Neural progenitor cell (in vitro differentiated cells): ENCODE measurements at regions not wholly inside any gene's neighbourhood (a gene's known extent, or its start where the extent isn't known, plus 50 kb on each side); places are given as distances from the start of the nearest gene placed in this dataset.

Source experiments
- DNase-seq: peaks from one replicate; pipeline ENCODE4 v3.0.0-alpha.2; 2016; ENCODE audit warnings: low spot score
- H2AFZ ChIP-seq: fragments of 200-600 bp; sonication (generic); replicated peaks from 2 replicates; pipeline ENCODE4 v1.6.1; 2016; ENCODE audit warnings: antibody characterized with exemption
- H3F3A ChIP-seq: fragments of 200-600 bp; sonication (generic); 2 replicates; pipeline ENCODE4 v1.6.1; 2016; ENCODE audit warnings: antibody characterized with exemption, low read depth
- H3K27ac ChIP-seq: fragments of 200-600 bp; sonication (generic); 2 replicates; pipeline ENCODE4 v1.5.1; 2016; ENCODE audit warnings: mild to moderate bottlenecking
- H3K27me3 ChIP-seq: fragments of 200-600 bp; sonication (generic); 2 replicates; pipeline ENCODE4 v1.6.1; 2016; ENCODE audit warnings: mild to moderate bottlenecking, moderate library complexity
- H3K36me3 ChIP-seq: fragments of 200-600 bp; sonication (generic); 2 replicates; pipeline ENCODE4 v1.5.1; 2016
- H3K4me1 ChIP-seq: fragments of 200-600 bp; sonication (generic); 2 replicates; pipeline ENCODE4 v1.6.1; 2016; ENCODE audit warnings: mixed run types
- H3K4me2 ChIP-seq: fragments of 200-600 bp; sonication (generic); 2 replicates; pipeline ENCODE4 v1.6.1; 2016
- H3K4me3 ChIP-seq: fragments of 200-600 bp; sonication (generic); 2 replicates; pipeline ENCODE4 v1.5.1; 2016
- H3K79me2 ChIP-seq: fragments of 200-600 bp; sonication (generic); 2 replicates; pipeline ENCODE4 v1.6.1; 2016; ENCODE audit warnings: low read depth
- H3K9ac ChIP-seq: fragments of 200-600 bp; sonication (generic); 2 replicates; pipeline ENCODE4 v1.6.1; 2016
- H3K9me3 ChIP-seq: fragments of 200-600 bp; sonication (generic); 2 replicates; pipeline ENCODE4 v1.5.1; 2016; ENCODE audit warnings: low read depth
- H4K20me1 ChIP-seq: fragments of 200-600 bp; sonication (generic); 2 replicates; pipeline ENCODE4 v1.6.1; 2016; ENCODE audit warnings: low read depth
- H3K27ac Mint-ChIP-seq: 3 replicates; pipeline ENCODE4 v1.8.0; 2021; ENCODE audit warnings: mixed read lengths
- H3K27me3 Mint-ChIP-seq: 2 replicates; pipeline ENCODE4 v1.8.0; 2022; ENCODE audit warnings: low read depth, mild to moderate bottlenecking, inconsistent platforms, moderate library complexity, mixed read lengths; ENCODE audit not compliant: insufficient read depth
- H3K36me3 Mint-ChIP-seq: 3 replicates; pipeline ENCODE4 v1.8.0; 2021; ENCODE audit warnings: mixed read lengths
- H3K4me1 Mint-ChIP-seq: 3 replicates; pipeline ENCODE4 v1.8.0; 2021; ENCODE audit warnings: mixed read lengths
- H3K4me3 Mint-ChIP-seq: 3 replicates; pipeline ENCODE4 v1.8.0; 2021; ENCODE audit warnings: mild to moderate bottlenecking, moderate library complexity, mixed read lengths
- H3K9me3 Mint-ChIP-seq: 3 replicates; pipeline ENCODE4 v1.8.0; 2020; ENCODE audit warnings: mixed read lengths
- EZH2 ChIP-seq: fragments of 200-600 bp; sonication (generic); IDR thresholded peaks from 2 replicates; pipeline ENCODE4 v1.6.1; 2017; ENCODE audit warnings: antibody characterized with exemption, mild to moderate bottlenecking, moderate library complexity
- EZH2phosphoT487 ChIP-seq: fragments of 200-600 bp; sonication (generic); IDR thresholded peaks from 2 replicates; pipeline ENCODE4 v1.6.1; 2017; ENCODE audit warnings: antibody characterized with exemption
- TF ChIP-seq, protein P1 (sequence below): fragments of 200-600 bp; sonication (generic); IDR thresholded peaks from 2 replicates; pipeline ENCODE4 v1.5.1; 2017; ENCODE audit warnings: antibody characterized with exemption, mild to moderate bottlenecking

DNA sequence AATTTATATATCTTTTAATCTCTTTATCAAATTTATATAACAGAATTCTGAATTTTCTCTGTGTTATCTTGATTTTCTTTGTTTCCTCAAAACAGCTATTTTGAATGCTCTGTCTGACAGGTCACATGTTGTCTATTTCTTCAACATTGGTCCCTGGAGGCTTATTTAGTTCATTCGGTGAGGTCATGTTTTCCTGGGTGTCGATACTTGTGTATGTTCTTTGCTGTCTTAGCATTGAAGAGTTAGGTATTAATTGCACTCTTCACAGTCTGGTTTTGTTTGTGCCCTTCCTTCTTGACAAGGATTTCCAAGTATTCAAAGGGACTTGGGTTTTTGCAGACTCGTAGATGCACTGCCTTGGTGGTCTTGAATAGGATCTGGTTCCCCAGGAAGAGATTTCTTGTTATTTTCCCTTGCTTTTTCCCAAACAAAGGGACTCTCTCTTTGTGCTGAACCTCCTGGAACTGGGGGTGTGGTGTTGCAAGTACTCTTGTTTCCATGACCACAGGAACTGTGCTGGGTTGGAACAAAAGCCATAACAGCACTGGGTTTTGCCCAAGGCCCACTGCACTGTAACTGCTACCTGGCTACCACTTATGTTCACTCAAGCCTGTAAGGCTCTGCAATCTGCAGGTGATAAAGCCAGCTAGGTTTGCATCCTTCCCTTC lies 1483.0 kb downstream of the CDH8 start:
- Histone ChIP-seq H3K4me1 (peaks cover 14% of the 10 kb centered on the region), H4K20me1 (no peaks in the 10 kb centered on the region), H3K27me3 (no peaks in the 10 kb centered on the region), H3K36me3 (no peaks in the 10 kb centered on the region), H3K4me3 (no peak overlapping the region), H3K79me2 (no peaks in the 10 kb centered on the region), H3K4me2 (peak overlapping the region; percentile 56), H3K9me3 (no peaks in the 10 kb centered on the region), H3K27ac (no peak overlapping the region), H3F3A (peaks cover 5% of the 10 kb centered on the region), H3K9ac (no peak overlapping the region), H2AFZ (no peak overlapping the region)
- H3K27ac Mint-ChIP-seq: no peak overlapping the region
- DNase-seq: peak; percentile 77
- no peak for TF ChIP-seq EZH2phosphoT487
- TF ChIP-seq, protein P1, sequence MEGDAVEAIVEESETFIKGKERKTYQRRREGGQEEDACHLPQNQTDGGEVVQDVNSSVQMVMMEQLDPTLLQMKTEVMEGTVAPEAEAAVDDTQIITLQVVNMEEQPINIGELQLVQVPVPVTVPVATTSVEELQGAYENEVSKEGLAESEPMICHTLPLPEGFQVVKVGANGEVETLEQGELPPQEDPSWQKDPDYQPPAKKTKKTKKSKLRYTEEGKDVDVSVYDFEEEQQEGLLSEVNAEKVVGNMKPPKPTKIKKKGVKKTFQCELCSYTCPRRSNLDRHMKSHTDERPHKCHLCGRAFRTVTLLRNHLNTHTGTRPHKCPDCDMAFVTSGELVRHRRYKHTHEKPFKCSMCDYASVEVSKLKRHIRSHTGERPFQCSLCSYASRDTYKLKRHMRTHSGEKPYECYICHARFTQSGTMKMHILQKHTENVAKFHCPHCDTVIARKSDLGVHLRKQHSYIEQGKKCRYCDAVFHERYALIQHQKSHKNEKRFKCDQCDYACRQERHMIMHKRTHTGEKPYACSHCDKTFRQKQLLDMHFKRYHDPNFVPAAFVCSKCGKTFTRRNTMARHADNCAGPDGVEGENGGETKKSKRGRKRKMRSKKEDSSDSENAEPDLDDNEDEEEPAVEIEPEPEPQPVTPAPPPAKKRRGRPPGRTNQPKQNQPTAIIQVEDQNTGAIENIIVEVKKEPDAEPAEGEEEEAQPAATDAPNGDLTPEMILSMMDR: no peak
- no peak for TF ChIP-seq EZH2
- H3K9me3 Mint-ChIP-seq: peaks cover 2% of the 10 kb centered on the region
- H3K4me3 Mint-ChIP-seq: no peak overlapping the region
- H3K36me3 Mint-ChIP-seq: no peaks in the 10 kb centered on the region
- H3K27me3 Mint-ChIP-seq: no peaks in the 10 kb centered on the region
- H3K4me1 Mint-ChIP-seq: peaks cover 10% of the 10 kb centered on the region

DNA sequence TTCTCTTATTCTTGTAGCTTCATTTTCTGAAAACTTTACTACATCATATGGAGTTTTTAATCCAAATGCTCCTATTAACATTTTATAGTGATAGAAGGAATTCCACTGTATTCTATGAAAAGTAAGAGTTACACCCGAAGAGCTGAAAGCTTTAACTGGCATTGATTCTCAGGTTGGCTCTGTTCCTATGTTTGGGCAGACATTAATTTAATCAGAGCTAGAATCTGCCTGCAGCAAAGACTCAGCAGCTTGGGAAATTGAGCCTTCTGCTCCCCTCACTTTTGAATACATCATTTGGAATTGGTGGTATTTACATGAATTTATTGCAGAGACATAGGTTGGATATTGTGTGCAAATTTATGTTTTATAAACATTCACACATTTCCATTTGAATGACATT lies 1494.7 kb downstream of the CDH8 start:
- TF ChIP-seq, protein P1: no peak
- TF ChIP-seq EZH2: no peak
- no peak for TF ChIP-seq EZH2phosphoT487
- Histone ChIP-seq H2AFZ (no peak overlapping the region), H3K27ac (no peak overlapping the region), H4K20me1 (no peaks in the 10 kb centered on the region), H3K4me2 (no peak overlapping the region), H3K36me3 (no peaks in the 10 kb centered on the region), H3K9me3 (no peaks in the 10 kb centered on the region), H3K4me1 (no peaks in the 10 kb centered on the region), H3K4me3 (no peak overlapping the region), H3K79me2 (no peaks in the 10 kb centered on the region), H3K9ac (no peak overlapping the region), H3K27me3 (no peaks in the 10 kb centered on the region), H3F3A (no peaks in the 10 kb centered on the region)
- peaks cover 2% of the 10 kb centered on the region for H3K27me3 Mint-ChIP-seq
- peaks cover 6% of the 10 kb centered on the region for H3K9me3 Mint-ChIP-seq
- no peaks in the 10 kb centered on the region for H3K36me3 Mint-ChIP-seq
- H3K27ac Mint-ChIP-seq: no peak overlapping the region
- DNase-seq: no peak
- no peaks in the 10 kb centered on the region for H3K4me1 Mint-ChIP-seq
- H3K4me3 Mint-ChIP-seq: no peak overlapping the region

DNA sequence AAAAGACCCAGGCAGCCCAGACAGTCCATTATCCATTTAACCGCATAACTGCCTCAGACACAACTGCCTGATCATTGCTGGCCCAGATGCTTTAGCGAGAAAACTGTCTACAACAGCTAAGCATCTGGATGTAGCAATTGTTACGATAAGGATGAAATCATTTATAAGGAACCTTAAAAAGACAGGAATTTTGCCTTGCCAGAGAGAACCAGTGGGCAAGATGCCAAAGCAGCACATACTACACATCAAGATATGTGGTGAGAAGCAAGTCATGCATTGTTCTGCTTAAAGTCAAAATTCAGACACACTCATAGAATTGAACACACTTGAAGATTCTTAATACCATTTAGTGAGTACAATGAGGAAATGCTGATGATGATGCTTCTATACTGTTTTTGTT lies 1525.3 kb downstream of the CDH8 start:
- H3K4me2 ChIP-seq: no peak overlapping the region
- no peak for DNase-seq
- no peaks in the 10 kb centered on the region for H3K79me2 ChIP-seq
- no peaks in the 10 kb centered on the region for H4K20me1 ChIP-seq
- no peak overlapping the region for H2AFZ ChIP-seq
- H3K36me3 ChIP-seq: no peaks in the 10 kb centered on the region
- no peaks in the 10 kb centered on the region for H3K27me3 Mint-ChIP-seq
- H3K27ac Mint-ChIP-seq: no peak overlapping the region
- no peak overlapping the region for H3K4me3 ChIP-seq
- no peaks in the 10 kb centered on the region for H3K27me3 ChIP-seq
- no peak for TF ChIP-seq EZH2
- TF ChIP-seq, protein P1: no peak
- no peak for TF ChIP-seq EZH2phosphoT487
- no peaks in the 10 kb centered on the region for H3K4me1 Mint-ChIP-seq
- H3K4me3 Mint-ChIP-seq: no peak overlapping the region
- H3F3A ChIP-seq: no peaks in the 10 kb centered on the region
- no peak overlapping the region for H3K9ac ChIP-seq
- H3K4me1 ChIP-seq: no peaks in the 10 kb centered on the region
- H3K27ac ChIP-seq: no peak overlapping the region
- H3K9me3 Mint-ChIP-seq: no peaks in the 10 kb centered on the region
- H3K9me3 ChIP-seq: no peaks in the 10 kb centered on the region
- H3K36me3 Mint-ChIP-seq: no peaks in the 10 kb centered on the region
